ENCODE measurements at regions not wholly inside any gene's neighbourhood (a gene's known extent, or its start where the extent isn't known, plus 50 kb on each side); places are given as distances from the start of the nearest gene placed in this dataset.

GRCh38 chr14:76323331-76324050, 52.4 kb upstream of the ESRRB start:
- Histone ChIP-seq H3K9me3 (no peaks in the 10 kb centered on the region), H3K36me3 (no peaks in the 10 kb centered on the region), H3K4me3 (no peak overlapping the region), H3K27ac (no peak overlapping the region), H3K27me3 (no peaks in the 10 kb centered on the region), H3K4me1 (no peaks in the 10 kb centered on the region)
- DNase-seq (ENCODE audit: extremely low spot score in 2 of 2) = no peak
- intact Hi-C loops (cut with DNase I) = no loop called here
- TF ChIP-seq POLR2AphosphoS5 (IDR thresholded peaks at IDR 0.05; ENCODE audit: insufficient read depth in 1 of 2, low read depth in 1 of 2) = no peak
- TF ChIP-seq CTCF (IDR thresholded peaks at IDR 0.05) = no peak
- TF ChIP-seq POLR2A (IDR thresholded peaks at IDR 0.05) = no peak

GRCh38 chr14:76324133-76324532, 51.8 kb upstream of the ESRRB start:
- Histone ChIP-seq H3K4me1 (no peaks in the 10 kb centered on the region), H3K4me3 (no peak overlapping the region), H3K36me3 (no peaks in the 10 kb centered on the region), H3K27me3 (no peaks in the 10 kb centered on the region), H3K27ac (no peak overlapping the region), H3K9me3 (no peaks in the 10 kb centered on the region)
- no peak for TF ChIP-seq POLR2A (IDR thresholded peaks at IDR 0.05)
- no peak for TF ChIP-seq CTCF (IDR thresholded peaks at IDR 0.05)
- no peak for TF ChIP-seq POLR2AphosphoS5 (IDR thresholded peaks at IDR 0.05; ENCODE audit: insufficient read depth in 1 of 2, low read depth in 1 of 2)
- DNase-seq (ENCODE audit: extremely low spot score in 2 of 2) = no peak
- intact Hi-C loops (cut with DNase I) = no loop called here

All from vagina (tissue), 2 donors.